ENCODE measurements at regions not wholly inside any gene's neighbourhood (a gene's known extent, or its start where the extent isn't known, plus 50 kb on each side); places are given as distances from the start of the nearest gene placed in this dataset.

DNA sequence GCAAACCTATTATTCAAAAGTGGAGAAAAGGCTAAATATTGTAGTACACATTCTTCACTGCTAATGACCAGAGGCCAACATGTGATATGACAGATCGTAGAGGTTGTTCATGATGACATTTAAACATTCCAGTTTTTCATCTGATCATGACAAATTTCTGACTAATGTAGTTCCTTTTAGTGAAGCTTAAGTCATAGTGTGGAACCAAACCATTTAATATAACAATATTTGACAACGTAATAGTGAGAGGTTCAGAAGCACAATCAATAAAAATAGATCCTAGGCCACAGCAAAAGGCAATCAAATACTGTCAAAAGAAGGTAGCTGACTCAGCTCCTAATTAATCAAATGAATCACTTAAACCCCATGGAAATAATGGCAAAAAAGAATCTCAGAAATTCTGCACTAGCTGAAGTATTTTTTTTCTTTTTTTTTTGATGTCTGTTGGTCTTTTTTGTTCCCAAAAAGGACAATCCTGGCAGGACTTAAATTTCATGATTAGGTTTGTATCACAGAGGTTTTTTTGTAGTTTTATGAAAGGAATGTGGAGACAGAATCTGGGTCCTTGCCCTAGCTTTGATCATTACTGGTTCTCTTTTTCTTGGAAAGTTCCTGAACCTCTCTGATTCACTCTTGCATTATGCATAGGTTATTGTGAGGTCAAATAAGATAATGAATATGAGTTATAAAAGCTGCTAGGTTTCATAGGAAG lies 795.0 kb downstream of the DTWD2 start (continued):
- TF ChIP-seq, protein P1, sequence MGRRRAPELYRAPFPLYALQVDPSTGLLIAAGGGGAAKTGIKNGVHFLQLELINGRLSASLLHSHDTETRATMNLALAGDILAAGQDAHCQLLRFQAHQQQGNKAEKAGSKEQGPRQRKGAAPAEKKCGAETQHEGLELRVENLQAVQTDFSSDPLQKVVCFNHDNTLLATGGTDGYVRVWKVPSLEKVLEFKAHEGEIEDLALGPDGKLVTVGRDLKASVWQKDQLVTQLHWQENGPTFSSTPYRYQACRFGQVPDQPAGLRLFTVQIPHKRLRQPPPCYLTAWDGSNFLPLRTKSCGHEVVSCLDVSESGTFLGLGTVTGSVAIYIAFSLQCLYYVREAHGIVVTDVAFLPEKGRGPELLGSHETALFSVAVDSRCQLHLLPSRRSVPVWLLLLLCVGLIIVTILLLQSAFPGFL (CRISPR knock-in tag; IDR thresholded peaks at IDR 0.05; ENCODE audit: borderline replicate concordance) = no peak
- no peak for TF ChIP-seq ELF4 (CRISPR knock-in tag; IDR thresholded peaks at IDR 0.05; ENCODE audit: low read depth)
- TF ChIP-seq, protein P2, sequence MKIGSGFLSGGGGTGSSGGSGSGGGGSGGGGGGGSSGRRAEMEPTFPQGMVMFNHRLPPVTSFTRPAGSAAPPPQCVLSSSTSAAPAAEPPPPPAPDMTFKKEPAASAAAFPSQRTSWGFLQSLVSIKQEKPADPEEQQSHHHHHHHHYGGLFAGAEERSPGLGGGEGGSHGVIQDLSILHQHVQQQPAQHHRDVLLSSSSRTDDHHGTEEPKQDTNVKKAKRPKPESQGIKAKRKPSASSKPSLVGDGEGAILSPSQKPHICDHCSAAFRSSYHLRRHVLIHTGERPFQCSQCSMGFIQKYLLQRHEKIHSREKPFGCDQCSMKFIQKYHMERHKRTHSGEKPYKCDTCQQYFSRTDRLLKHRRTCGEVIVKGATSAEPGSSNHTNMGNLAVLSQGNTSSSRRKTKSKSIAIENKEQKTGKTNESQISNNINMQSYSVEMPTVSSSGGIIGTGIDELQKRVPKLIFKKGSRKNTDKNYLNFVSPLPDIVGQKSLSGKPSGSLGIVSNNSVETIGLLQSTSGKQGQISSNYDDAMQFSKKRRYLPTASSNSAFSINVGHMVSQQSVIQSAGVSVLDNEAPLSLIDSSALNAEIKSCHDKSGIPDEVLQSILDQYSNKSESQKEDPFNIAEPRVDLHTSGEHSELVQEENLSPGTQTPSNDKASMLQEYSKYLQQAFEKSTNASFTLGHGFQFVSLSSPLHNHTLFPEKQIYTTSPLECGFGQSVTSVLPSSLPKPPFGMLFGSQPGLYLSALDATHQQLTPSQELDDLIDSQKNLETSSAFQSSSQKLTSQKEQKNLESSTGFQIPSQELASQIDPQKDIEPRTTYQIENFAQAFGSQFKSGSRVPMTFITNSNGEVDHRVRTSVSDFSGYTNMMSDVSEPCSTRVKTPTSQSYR (CRISPR knock-in tag; IDR thresholded peaks at IDR 0.05) = no peak
- no peak for TF ChIP-seq JAZF1 (CRISPR knock-in tag; IDR thresholded peaks at IDR 0.05)
- TF ChIP-seq, protein P3, sequence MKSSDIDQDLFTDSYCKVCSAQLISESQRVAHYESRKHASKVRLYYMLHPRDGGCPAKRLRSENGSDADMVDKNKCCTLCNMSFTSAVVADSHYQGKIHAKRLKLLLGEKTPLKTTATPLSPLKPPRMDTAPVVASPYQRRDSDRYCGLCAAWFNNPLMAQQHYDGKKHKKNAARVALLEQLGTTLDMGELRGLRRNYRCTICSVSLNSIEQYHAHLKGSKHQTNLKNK (CRISPR knock-in tag; IDR thresholded peaks at IDR 0.05) = no peak
- no peak for TF ChIP-seq RORB (CRISPR knock-in tag; IDR thresholded peaks at IDR 0.05)

DNA sequence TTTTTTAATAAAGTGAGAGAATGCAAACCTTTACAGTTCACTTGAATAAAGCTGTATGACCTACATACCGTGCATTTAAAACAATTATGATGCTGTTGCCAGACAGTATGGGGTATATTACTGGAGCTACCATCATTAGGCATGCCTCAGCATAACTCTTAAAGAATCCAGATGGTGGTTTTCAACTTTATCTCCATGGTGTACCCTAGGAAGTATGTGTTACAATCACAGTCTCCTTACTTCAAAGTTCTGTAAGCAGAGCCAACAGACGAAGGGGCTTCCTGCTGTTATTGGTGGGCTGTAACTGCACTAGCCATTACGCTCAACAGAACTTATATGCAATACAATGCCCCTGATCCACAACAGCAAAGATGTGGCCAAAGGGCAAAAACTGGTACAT lies 803.3 kb downstream of the DTWD2 start:
- Mint-ChIP-seq H3K4me1 (peaks cover 10% of the 10 kb centered on the region), H3K27me3 (ENCODE audit: low read depth) (no peaks in the 10 kb centered on the region), H3K36me3 (no peaks in the 10 kb centered on the region), H3K4me3 (no peak overlapping the region), H3K27ac (no peak overlapping the region), H3K9me3 (no peaks in the 10 kb centered on the region)
- no peak for DNase-seq (ENCODE audit: low spot score)
- ChIA-PET CTCF (no interaction called here), POLR2A (no interaction called here)
- ATAC-seq = peak; percentile 67
- TF ChIP-seq, protein P4, sequence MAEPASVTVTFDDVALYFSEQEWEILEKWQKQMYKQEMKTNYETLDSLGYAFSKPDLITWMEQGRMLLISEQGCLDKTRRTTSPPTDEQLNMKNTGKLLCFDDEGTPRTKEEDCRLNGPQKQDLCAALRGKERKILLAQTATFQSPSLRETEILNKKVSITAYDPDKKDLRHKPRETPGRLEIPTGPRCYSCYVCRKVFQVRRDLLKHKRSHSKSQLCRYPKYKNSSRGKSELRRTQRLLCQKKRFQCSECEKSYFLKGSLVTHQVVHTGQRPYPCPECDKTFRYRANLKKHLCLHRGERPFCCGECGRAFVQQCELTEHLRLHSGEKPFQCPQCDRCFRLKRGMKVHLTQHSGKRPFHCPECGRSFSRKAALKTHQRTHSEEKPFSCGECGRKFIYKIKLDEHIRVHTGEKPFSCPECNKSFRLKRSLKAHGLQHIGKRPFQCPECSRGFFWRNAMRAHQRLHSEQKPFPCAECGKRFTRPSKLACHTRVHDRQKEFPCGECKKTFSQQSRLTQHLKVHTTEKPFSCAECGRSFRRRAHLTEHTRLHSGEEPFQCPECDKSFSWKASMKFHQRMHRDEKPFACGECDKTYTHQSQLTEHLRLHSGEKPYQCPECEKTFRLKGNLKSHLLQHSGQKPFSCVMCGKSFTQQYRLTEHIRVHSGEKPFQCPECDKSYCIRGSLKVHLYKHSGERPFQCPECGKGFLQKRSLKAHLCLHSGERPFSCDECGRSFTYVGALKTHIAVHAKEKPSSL (CRISPR knock-in tag; conservative IDR thresholded peaks at IDR 0.05) = no peak
- TF ChIP-seq MXD4 (CRISPR knock-in tag; IDR thresholded peaks at IDR 0.05; ENCODE audit: borderline replicate concordance) = no peak
- TF ChIP-seq, protein P5, sequence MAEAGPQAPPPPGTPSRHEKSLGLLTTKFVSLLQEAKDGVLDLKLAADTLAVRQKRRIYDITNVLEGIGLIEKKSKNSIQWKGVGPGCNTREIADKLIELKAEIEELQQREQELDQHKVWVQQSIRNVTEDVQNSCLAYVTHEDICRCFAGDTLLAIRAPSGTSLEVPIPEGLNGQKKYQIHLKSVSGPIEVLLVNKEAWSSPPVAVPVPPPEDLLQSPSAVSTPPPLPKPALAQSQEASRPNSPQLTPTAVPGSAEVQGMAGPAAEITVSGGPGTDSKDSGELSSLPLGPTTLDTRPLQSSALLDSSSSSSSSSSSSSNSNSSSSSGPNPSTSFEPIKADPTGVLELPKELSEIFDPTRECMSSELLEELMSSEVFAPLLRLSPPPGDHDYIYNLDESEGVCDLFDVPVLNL (CRISPR knock-in tag; IDR thresholded peaks at IDR 0.05; ENCODE audit: borderline replicate concordance, low read depth) = no peak
- TF ChIP-seq, protein P6, sequence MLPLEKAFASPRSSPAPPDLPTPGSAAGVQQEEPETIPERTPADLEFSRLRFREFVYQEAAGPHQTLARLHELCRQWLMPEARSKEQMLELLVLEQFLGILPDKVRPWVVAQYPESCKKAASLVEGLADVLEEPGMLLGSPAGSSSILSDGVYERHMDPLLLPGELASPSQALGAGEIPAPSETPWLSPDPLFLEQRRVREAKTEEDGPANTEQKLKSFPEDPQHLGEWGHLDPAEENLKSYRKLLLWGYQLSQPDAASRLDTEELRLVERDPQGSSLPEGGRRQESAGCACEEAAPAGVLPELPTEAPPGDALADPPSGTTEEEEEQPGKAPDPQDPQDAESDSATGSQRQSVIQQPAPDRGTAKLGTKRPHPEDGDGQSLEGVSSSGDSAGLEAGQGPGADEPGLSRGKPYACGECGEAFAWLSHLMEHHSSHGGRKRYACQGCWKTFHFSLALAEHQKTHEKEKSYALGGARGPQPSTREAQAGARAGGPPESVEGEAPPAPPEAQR (CRISPR knock-in tag; IDR thresholded peaks at IDR 0.05) = no peak
- TF ChIP-seq, protein P3 (CRISPR knock-in tag; IDR thresholded peaks at IDR 0.05) = no peak
- TF ChIP-seq, protein P7, sequence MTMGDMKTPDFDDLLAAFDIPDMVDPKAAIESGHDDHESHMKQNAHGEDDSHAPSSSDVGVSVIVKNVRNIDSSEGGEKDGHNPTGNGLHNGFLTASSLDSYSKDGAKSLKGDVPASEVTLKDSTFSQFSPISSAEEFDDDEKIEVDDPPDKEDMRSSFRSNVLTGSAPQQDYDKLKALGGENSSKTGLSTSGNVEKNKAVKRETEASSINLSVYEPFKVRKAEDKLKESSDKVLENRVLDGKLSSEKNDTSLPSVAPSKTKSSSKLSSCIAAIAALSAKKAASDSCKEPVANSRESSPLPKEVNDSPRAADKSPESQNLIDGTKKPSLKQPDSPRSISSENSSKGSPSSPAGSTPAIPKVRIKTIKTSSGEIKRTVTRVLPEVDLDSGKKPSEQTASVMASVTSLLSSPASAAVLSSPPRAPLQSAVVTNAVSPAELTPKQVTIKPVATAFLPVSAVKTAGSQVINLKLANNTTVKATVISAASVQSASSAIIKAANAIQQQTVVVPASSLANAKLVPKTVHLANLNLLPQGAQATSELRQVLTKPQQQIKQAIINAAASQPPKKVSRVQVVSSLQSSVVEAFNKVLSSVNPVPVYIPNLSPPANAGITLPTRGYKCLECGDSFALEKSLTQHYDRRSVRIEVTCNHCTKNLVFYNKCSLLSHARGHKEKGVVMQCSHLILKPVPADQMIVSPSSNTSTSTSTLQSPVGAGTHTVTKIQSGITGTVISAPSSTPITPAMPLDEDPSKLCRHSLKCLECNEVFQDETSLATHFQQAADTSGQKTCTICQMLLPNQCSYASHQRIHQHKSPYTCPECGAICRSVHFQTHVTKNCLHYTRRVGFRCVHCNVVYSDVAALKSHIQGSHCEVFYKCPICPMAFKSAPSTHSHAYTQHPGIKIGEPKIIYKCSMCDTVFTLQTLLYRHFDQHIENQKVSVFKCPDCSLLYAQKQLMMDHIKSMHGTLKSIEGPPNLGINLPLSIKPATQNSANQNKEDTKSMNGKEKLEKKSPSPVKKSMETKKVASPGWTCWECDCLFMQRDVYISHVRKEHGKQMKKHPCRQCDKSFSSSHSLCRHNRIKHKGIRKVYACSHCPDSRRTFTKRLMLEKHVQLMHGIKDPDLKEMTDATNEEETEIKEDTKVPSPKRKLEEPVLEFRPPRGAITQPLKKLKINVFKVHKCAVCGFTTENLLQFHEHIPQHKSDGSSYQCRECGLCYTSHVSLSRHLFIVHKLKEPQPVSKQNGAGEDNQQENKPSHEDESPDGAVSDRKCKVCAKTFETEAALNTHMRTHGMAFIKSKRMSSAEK (CRISPR knock-in tag; IDR thresholded peaks at IDR 0.05; ENCODE audit: borderline replicate concordance) = no peak
- TF ChIP-seq SMAD3 (CRISPR knock-in tag; IDR thresholded peaks at IDR 0.05; ENCODE audit: borderline replicate concordance) = no peak
- no peak for TF ChIP-seq CREB1 (CRISPR knock-in tag; IDR thresholded peaks at IDR 0.05)
- TF ChIP-seq, protein P8, sequence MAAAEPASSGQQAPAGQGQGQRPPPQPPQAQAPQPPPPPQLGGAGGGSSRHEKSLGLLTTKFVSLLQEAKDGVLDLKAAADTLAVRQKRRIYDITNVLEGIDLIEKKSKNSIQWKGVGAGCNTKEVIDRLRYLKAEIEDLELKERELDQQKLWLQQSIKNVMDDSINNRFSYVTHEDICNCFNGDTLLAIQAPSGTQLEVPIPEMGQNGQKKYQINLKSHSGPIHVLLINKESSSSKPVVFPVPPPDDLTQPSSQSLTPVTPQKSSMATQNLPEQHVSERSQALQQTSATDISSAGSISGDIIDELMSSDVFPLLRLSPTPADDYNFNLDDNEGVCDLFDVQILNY (CRISPR knock-in tag; IDR thresholded peaks at IDR 0.05) = no peak
- TF ChIP-seq ESRRA (CRISPR knock-in tag; IDR thresholded peaks at IDR 0.05; ENCODE audit: borderline replicate concordance) = no peak
- TF ChIP-seq ZNF219 (CRISPR knock-in tag; IDR thresholded peaks at IDR 0.05; ENCODE audit: borderline replicate concordance) = no peak
- TF ChIP-seq SMAD4 (CRISPR knock-in tag; IDR thresholded peaks at IDR 0.05) = no peak
- no peak for TF ChIP-seq EMX1 (CRISPR knock-in tag; IDR thresholded peaks at IDR 0.05)
